Neural crest cell (in vitro differentiated cells): ENCODE measurements at regions not wholly inside any gene's neighbourhood (a gene's known extent, or its start where the extent isn't known, plus 50 kb on each side); places are given as distances from the start of the nearest gene placed in this dataset.

ENCODE experiments used
- DNase-seq: peaks from one replicate; pipeline ENCODE4 v3.0.0; 2021; ENCODE audit warnings: low read depth, mixed read lengths, low spot score
- H3K27ac Mint-ChIP-seq: one replicate; pipeline ENCODE4 v1.8.0; 2021; ENCODE audit warnings: mild to moderate bottlenecking, mixed read lengths; ENCODE audit not compliant: unreplicated experiment
- H3K27me3 Mint-ChIP-seq: 2 replicates; pipeline ENCODE4 v1.8.0; 2021; ENCODE audit warnings: low read depth, mild to moderate bottlenecking, mixed read lengths
- H3K36me3 Mint-ChIP-seq: 2 replicates; pipeline ENCODE4 v1.8.0; 2021; ENCODE audit warnings: low read depth, mild to moderate bottlenecking, mixed read lengths
- H3K4me1 Mint-ChIP-seq: 2 replicates; pipeline ENCODE4 v1.8.0; 2021; ENCODE audit warnings: mixed read lengths
- H3K4me3 Mint-ChIP-seq: one replicate; pipeline ENCODE4 v1.8.0; 2021; ENCODE audit warnings: mild to moderate bottlenecking, mixed read lengths
- H3K9me3 Mint-ChIP-seq: 2 replicates; pipeline ENCODE4 v1.8.0; 2021; ENCODE audit warnings: mixed read lengths
- CTCF ChIP-seq: fragments of 200-600 bp; sonication (generic); conservative IDR thresholded peaks from 2 replicates; pipeline ENCODE4 v1.5.0; 2021; ENCODE audit warnings: antibody characterized with exemption, mild to moderate bottlenecking

DNA sequence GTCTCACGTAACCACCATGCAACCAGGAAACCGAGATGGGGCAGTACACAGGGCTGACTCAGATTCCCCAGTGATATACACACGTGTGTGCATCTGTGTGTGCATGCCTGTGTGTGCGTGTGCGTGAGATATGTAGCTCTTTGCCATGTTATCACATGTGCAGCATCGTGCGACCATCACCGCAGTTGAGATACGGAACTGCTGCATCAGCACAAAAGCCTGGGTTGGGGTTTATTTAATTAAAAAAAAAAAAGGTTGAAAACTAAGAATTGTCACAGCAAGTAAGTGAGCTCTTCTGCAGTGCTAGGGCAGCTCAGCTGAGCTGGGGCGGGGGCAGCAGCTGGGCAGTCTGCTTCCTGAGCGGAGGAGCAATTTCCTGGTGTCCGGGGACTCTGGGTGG lies 152.5 kb downstream of the RBFOX3 start:
- Mint-ChIP-seq H3K27ac (no peak overlapping the region), H3K9me3 (peaks cover 5% of the 10 kb centered on the region), H3K27me3 (no peaks in the 10 kb centered on the region)

DNA sequence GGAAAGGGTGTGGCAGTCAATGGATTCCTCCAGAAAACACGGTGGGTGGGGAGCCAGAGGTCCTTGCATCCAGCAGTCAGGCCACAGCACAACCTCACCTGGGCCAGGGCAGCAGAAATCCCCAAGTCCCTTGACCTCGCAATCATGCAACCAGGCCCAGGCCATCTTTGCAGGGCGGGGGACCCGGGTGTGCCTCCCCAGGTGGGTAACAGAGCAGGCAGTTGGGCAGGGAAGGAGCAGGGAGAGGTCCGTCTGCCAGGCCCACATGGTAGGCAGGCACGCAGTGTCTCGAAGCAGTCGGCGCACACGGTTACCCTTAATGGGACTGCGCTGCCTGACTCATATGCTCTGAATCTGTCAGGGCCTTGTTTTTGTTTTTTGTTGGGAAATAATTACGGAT lies 153.0 kb downstream of the RBFOX3 start:
- Mint-ChIP-seq H3K4me1 (peaks cover 7% of the 10 kb centered on the region), H3K27me3 (no peaks in the 10 kb centered on the region), H3K27ac (peak overlapping the region; percentile 67), H3K36me3 (no peaks in the 10 kb centered on the region), H3K9me3 (peaks cover 5% of the 10 kb centered on the region), H3K4me3 (no peak overlapping the region)
- no peak for TF ChIP-seq CTCF
- DNase-seq, result no peak

More for the DNA sequence above, 152.5 kb downstream of the RBFOX3 start:
- Mint-ChIP-seq H3K4me1 (peaks cover 7% of the 10 kb centered on the region), H3K36me3 (no peaks in the 10 kb centered on the region), H3K4me3 (no peak overlapping the region)
- TF ChIP-seq CTCF, result no peak
- no peak for DNase-seq

GRCh38 chr17:79457376-79457775 lies 153.5 kb downstream of the RBFOX3 start:
- Mint-ChIP-seq H3K27ac (no peak overlapping the region), H3K9me3 (peaks cover 4% of the 10 kb centered on the region), H3K27me3 (no peaks in the 10 kb centered on the region), H3K4me1 (peaks cover 7% of the 10 kb centered on the region), H3K36me3 (no peaks in the 10 kb centered on the region), H3K4me3 (no peak overlapping the region)
- no peak for TF ChIP-seq CTCF
- no peak for DNase-seq

DNA sequence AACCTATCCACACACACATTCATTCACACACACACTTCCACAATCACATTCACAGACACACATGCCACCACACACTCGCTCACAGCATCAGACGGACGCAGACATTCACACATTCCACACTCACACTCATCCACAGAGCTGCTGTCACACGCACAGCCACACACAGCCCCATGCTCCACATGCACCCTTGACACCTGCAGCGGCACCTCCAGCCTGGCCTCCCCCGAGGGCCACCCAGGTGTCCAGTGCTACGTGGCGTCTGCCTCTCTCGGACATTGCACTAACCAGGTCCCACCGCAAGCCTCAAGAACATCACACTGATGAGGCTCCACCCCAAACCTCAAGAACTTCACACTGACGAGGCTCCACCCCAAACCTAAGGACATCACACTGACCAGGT lies 155.2 kb downstream of the RBFOX3 start:
- Mint-ChIP-seq H3K9me3 (no peaks in the 10 kb centered on the region), H3K27me3 (no peaks in the 10 kb centered on the region), H3K27ac (no peak overlapping the region), H3K36me3 (no peaks in the 10 kb centered on the region), H3K4me3 (no peak overlapping the region), H3K4me1 (no peaks in the 10 kb centered on the region)
- DNase-seq, result no peak
- TF ChIP-seq CTCF, result no peak

GRCh38 chr17:79454826-79455225 lies 156.0 kb downstream of the RBFOX3 start:
- Mint-ChIP-seq H3K36me3 (no peaks in the 10 kb centered on the region), H3K4me3 (no peak overlapping the region), H3K9me3 (no peaks in the 10 kb centered on the region), H3K27ac (no peak overlapping the region), H3K27me3 (no peaks in the 10 kb centered on the region), H3K4me1 (no peaks in the 10 kb centered on the region)
- DNase-seq, result no peak
- TF ChIP-seq CTCF, result no peak

GRCh38 chr17:79453481-79453880 lies 157.4 kb downstream of the RBFOX3 start:
- Mint-ChIP-seq H3K27ac (no peak overlapping the region), H3K9me3 (no peaks in the 10 kb centered on the region), H3K27me3 (no peaks in the 10 kb centered on the region), H3K4me3 (no peak overlapping the region), H3K36me3 (no peaks in the 10 kb centered on the region), H3K4me1 (no peaks in the 10 kb centered on the region)
- no peak for DNase-seq
- TF ChIP-seq CTCF, result no peak
